DND-41 (cell line): ENCODE measurements at regions not wholly inside any gene's neighbourhood (a gene's known extent, or its start where the extent isn't known, plus 50 kb on each side); places are given as distances from the start of the nearest gene placed in this dataset.

Experiments used
- EZH2 ChIP-seq: IDR thresholded peaks from 3 replicates; pipeline ENCODE4 v1.6.1; 2012; ENCODE audit warnings: borderline replicate concordance, low read depth, mild to moderate bottlenecking, moderate library complexity, low read length, inconsistent platforms; ENCODE audit not compliant: severe bottlenecking
- TF ChIP-seq, protein P1 (sequence below): IDR thresholded peaks from 2 replicates; pipeline ENCODE4 v1.5.1; 2012; ENCODE audit warnings: borderline replicate concordance, low read length, moderate library complexity, mild to moderate bottlenecking; ENCODE audit not compliant: poor library complexity, severe bottlenecking; ENCODE audit errors: extremely low read depth

- TF ChIP-seq, protein P1, sequence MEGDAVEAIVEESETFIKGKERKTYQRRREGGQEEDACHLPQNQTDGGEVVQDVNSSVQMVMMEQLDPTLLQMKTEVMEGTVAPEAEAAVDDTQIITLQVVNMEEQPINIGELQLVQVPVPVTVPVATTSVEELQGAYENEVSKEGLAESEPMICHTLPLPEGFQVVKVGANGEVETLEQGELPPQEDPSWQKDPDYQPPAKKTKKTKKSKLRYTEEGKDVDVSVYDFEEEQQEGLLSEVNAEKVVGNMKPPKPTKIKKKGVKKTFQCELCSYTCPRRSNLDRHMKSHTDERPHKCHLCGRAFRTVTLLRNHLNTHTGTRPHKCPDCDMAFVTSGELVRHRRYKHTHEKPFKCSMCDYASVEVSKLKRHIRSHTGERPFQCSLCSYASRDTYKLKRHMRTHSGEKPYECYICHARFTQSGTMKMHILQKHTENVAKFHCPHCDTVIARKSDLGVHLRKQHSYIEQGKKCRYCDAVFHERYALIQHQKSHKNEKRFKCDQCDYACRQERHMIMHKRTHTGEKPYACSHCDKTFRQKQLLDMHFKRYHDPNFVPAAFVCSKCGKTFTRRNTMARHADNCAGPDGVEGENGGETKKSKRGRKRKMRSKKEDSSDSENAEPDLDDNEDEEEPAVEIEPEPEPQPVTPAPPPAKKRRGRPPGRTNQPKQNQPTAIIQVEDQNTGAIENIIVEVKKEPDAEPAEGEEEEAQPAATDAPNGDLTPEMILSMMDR = no peak
- no peak for TF ChIP-seq EZH2
Observed at GRCh38 chr22:49306632-49307480, 520.8 kb downstream of the BRD1 start.
